HepG2 (cell line): ENCODE measurements at regions not wholly inside any gene's neighbourhood (a gene's known extent, or its start where the extent isn't known, plus 50 kb on each side); places are given as distances from the start of the nearest gene placed in this dataset.

ENCODE experiments used
- JUN ChIP-seq: sonication (generic); formaldehyde crosslinking; IDR thresholded peaks from 2 replicates; pipeline ENCODE4 v1.4.0; 2020; ENCODE audit warnings: mild to moderate bottlenecking, missing genetic modification reagents
- ZNF274 ChIP-seq: sonication (generic); formaldehyde crosslinking; IDR thresholded peaks from 2 replicates; pipeline ENCODE4 v1.5.1; 2020; ENCODE audit warnings: mild to moderate bottlenecking, missing genetic modification reagents
- ZNF331 ChIP-seq: sonication (generic); formaldehyde crosslinking; IDR thresholded peaks from 2 replicates; pipeline ENCODE4 v1.4.0; 2020; ENCODE audit warnings: missing genetic modification reagents
- ZNF773 ChIP-seq: sonication (generic); formaldehyde crosslinking; IDR thresholded peaks from 2 replicates; pipeline ENCODE4 v1.4.0; 2020; ENCODE audit warnings: missing genetic modification reagents, borderline replicate concordance

- TF ChIP-seq JUN (CRISPR knock-in tag) (no peak), ZNF773 (no peak), ZNF274 (no peak), ZNF331 (CRISPR knock-in tag) (no peak)
Measured at GRCh38 chr6:151679941-151680340, 127.5 kb upstream of the ESR1 start.
